Astrocyte (in vitro differentiated cells and primary cell): ENCODE measurements at regions not wholly inside any gene's neighbourhood (a gene's known extent, or its start where the extent isn't known, plus 50 kb on each side); places are given as distances from the start of the nearest gene placed in this dataset.

ENCODE experiments used
- DNase-seq: peaks from one replicate; pipeline ENCODE4 v3.0.0-alpha.2; 2010; ENCODE audit warnings: low read depth
- FAIRE-seq: peaks from 2 replicates; lab custom pipeline; 2011; peaks lifted over from hg19 to GRCh38; lab: Jason Lieb, UNC
- H2AFZ ChIP-seq: 2 replicates; pipeline ENCODE4 v1.6.0; 2012; ENCODE audit warnings: low read depth, low read length, inconsistent platforms
- H3K27ac ChIP-seq: 2 replicates; pipeline ENCODE4 v1.5.1; 2011; ENCODE audit warnings: low read depth, low read length, inconsistent platforms
- H3K27me3 ChIP-seq: 2 replicates; pipeline ENCODE4 v1.6.0; 2011; ENCODE audit warnings: low read length, inconsistent platforms; ENCODE audit not compliant: insufficient read depth
- H3K36me3 ChIP-seq: 2 replicates; pipeline ENCODE4 v1.5.1; 2011; ENCODE audit warnings: low read length, inconsistent platforms; ENCODE audit not compliant: insufficient read depth
- H3K4me1 ChIP-seq: 2 replicates; pipeline ENCODE4 v1.5.1; 2011; ENCODE audit warnings: low read length, inconsistent platforms; ENCODE audit not compliant: insufficient read depth
- H3K4me2 ChIP-seq: 2 replicates; pipeline ENCODE4 v1.6.0; 2012; ENCODE audit warnings: low read length, inconsistent platforms
- H3K4me3 ChIP-seq: 2 replicates; pipeline ENCODE4 v1.5.1; 2011; ENCODE audit warnings: low read depth, mild to moderate bottlenecking, low read length, inconsistent platforms; ENCODE audit not compliant: insufficient read depth
- H3K79me2 ChIP-seq: 2 replicates; pipeline ENCODE4 v1.6.0; 2012; ENCODE audit warnings: mild to moderate bottlenecking, low read length, inconsistent platforms; ENCODE audit not compliant: insufficient read depth
- H3K9ac ChIP-seq: 2 replicates; pipeline ENCODE4 v1.6.0; 2012; ENCODE audit warnings: mild to moderate bottlenecking, low read length, inconsistent platforms
- H3K9me3 ChIP-seq: 2 replicates; pipeline ENCODE4 v1.5.1; 2012; ENCODE audit warnings: low read depth, mild to moderate bottlenecking, low read length, inconsistent platforms; ENCODE audit not compliant: insufficient read depth
- H4K20me1 ChIP-seq: 2 replicates; pipeline ENCODE4 v1.6.0; 2012; ENCODE audit warnings: low read length, inconsistent platforms; ENCODE audit not compliant: insufficient read depth
- H3K27ac Mint-ChIP-seq: one replicate; pipeline ENCODE4 v1.8.0; 2021; ENCODE audit warnings: mild to moderate bottlenecking, mixed read lengths; ENCODE audit not compliant: unreplicated experiment
- H3K27me3 Mint-ChIP-seq: one replicate; pipeline ENCODE4 v1.8.0; 2021; ENCODE audit warnings: low read depth, mixed read lengths; ENCODE audit not compliant: unreplicated experiment
- H3K36me3 Mint-ChIP-seq: one replicate; pipeline ENCODE4 v1.8.0; 2021; ENCODE audit warnings: low read depth, mixed read lengths; ENCODE audit not compliant: unreplicated experiment
- H3K4me1 Mint-ChIP-seq: one replicate; pipeline ENCODE4 v1.8.0; 2021; ENCODE audit warnings: low read depth, mixed read lengths; ENCODE audit not compliant: unreplicated experiment
- H3K4me3 Mint-ChIP-seq: one replicate; pipeline ENCODE4 v1.8.0; 2021; ENCODE audit warnings: mild to moderate bottlenecking, moderate library complexity, mixed read lengths; ENCODE audit not compliant: unreplicated experiment
- H3K9me3 Mint-ChIP-seq: one replicate; pipeline ENCODE4 v1.8.0; 2021; ENCODE audit warnings: mild to moderate bottlenecking, mixed read lengths; ENCODE audit not compliant: unreplicated experiment
- EZH2 ChIP-seq: IDR thresholded peaks from 2 replicates; pipeline ENCODE4 v1.6.1; 2012; ENCODE audit warnings: mild to moderate bottlenecking, low read length, inconsistent platforms; ENCODE audit not compliant: insufficient read depth
- TF ChIP-seq, protein P1 (sequence below): IDR thresholded peaks from 2 replicates; pipeline ENCODE4 v1.5.1; 2011; ENCODE audit warnings: low read depth, mild to moderate bottlenecking, inconsistent platforms, low read length, moderate library complexity; ENCODE audit not compliant: insufficient read depth

DNA sequence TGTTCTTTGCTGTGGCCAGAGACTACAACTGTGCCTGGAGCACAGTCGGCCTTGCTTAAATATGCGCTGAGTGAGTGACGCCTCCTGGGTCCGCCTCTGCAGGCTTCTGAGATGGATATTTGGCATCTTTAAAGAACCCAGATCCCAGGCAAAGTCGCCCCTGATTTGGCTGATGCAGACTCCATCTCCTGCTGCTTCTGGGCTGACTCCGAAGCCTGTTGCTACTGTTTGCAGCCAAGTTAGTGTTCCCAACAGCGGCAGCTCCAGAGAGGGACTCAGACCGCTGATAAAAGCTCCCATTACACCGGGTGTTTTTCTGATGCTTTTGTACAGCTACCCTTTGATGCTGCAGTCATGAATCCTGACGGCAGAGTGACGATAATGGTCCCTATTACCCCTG lies 83.0 kb upstream of the SULF2 start:
- H3K4me3 ChIP-seq = no peak overlapping the region
- no peak overlapping the region for H3K27ac Mint-ChIP-seq
- H3K27me3 Mint-ChIP-seq = peaks cover 43% of the 10 kb centered on the region
- H3K4me1 ChIP-seq = no peaks in the 10 kb centered on the region
- peaks cover under 1% of the 10 kb centered on the region for H3K9me3 ChIP-seq
- no peaks in the 10 kb centered on the region for H3K36me3 ChIP-seq
- DNase-seq (no peak), FAIRE-seq (no peak)
- H2AFZ ChIP-seq = no peak overlapping the region
- no peaks in the 10 kb centered on the region for H3K79me2 ChIP-seq
- H3K27me3 ChIP-seq = peaks cover 21% of the 10 kb centered on the region
- no peak for TF ChIP-seq EZH2
- TF ChIP-seq, protein P1, sequence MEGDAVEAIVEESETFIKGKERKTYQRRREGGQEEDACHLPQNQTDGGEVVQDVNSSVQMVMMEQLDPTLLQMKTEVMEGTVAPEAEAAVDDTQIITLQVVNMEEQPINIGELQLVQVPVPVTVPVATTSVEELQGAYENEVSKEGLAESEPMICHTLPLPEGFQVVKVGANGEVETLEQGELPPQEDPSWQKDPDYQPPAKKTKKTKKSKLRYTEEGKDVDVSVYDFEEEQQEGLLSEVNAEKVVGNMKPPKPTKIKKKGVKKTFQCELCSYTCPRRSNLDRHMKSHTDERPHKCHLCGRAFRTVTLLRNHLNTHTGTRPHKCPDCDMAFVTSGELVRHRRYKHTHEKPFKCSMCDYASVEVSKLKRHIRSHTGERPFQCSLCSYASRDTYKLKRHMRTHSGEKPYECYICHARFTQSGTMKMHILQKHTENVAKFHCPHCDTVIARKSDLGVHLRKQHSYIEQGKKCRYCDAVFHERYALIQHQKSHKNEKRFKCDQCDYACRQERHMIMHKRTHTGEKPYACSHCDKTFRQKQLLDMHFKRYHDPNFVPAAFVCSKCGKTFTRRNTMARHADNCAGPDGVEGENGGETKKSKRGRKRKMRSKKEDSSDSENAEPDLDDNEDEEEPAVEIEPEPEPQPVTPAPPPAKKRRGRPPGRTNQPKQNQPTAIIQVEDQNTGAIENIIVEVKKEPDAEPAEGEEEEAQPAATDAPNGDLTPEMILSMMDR = no peak
- no peaks in the 10 kb centered on the region for H4K20me1 ChIP-seq
- peaks cover 8% of the 10 kb centered on the region for H3K9me3 Mint-ChIP-seq
- no peak overlapping the region for H3K27ac ChIP-seq
- no peak overlapping the region for H3K4me3 Mint-ChIP-seq
- H3K9ac ChIP-seq = no peak overlapping the region
- H3K4me1 Mint-ChIP-seq = peaks cover 3% of the 10 kb centered on the region
- no peak overlapping the region for H3K4me2 ChIP-seq
- H3K36me3 Mint-ChIP-seq = no peaks in the 10 kb centered on the region

DNA sequence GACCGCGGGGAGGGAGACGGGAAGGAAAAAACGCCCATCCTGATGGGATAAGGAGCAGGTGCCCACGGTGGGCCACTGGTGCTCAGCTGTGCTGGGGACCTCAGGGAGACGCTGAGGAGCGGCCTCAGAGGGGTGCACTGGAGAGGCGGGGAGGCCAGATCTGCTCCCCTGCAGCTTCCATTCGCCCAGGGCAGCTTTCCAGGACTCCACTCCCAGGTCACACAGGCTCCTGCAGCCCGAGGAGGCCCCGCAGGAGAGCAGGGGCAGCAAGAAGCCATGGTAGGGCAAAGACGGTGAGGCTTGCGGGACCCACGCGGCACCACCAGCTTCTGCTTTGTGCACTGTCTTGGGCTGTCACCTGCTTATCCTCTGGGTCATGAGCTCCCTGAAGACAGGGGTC lies 82.5 kb upstream of the SULF2 start:
- Histone ChIP-seq H3K9me3 (peaks cover 4% of the 10 kb centered on the region), H3K4me2 (no peak overlapping the region), H2AFZ (no peak overlapping the region), H3K4me3 (no peak overlapping the region), H3K4me1 (no peaks in the 10 kb centered on the region), H3K79me2 (no peaks in the 10 kb centered on the region), H4K20me1 (no peaks in the 10 kb centered on the region), H3K27ac (no peak overlapping the region), H3K27me3 (peaks cover 21% of the 10 kb centered on the region), H3K9ac (no peak overlapping the region), H3K36me3 (no peaks in the 10 kb centered on the region)
- FAIRE-seq = no peak
- TF ChIP-seq, protein P1 = no peak
- TF ChIP-seq EZH2 = no peak
- Mint-ChIP-seq H3K27ac (no peak overlapping the region), H3K27me3 (peaks cover 42% of the 10 kb centered on the region), H3K36me3 (no peaks in the 10 kb centered on the region), H3K4me1 (peaks cover 3% of the 10 kb centered on the region), H3K4me3 (no peak overlapping the region), H3K9me3 (peaks cover 7% of the 10 kb centered on the region)
- DNase-seq = no peak

DNA sequence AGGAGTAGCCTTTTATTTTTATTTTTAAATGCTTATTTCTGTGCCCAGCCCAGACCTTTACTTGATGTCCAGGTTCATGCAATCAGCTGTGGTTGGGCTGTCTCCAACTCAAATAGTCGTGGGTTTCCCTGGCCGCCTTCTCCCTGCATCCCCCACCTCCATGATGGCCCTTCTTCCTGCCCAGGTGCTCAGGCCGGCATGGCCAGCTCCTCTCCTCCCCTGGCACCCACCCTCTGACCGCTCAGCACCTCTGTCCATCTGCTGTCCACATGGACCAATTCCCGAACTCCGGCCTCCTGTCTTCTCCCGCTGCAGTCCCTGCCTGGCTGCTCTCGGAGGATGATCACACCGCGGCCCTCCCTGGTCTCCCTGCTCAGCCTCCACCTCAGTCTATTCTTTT lies 81.2 kb upstream of the SULF2 start:
- Histone ChIP-seq H4K20me1 (no peaks in the 10 kb centered on the region), H3K9me3 (peaks cover 4% of the 10 kb centered on the region), H3K9ac (no peak overlapping the region), H3K27ac (no peak overlapping the region), H3K4me3 (no peak overlapping the region), H3K36me3 (no peaks in the 10 kb centered on the region), H3K27me3 (peaks cover 21% of the 10 kb centered on the region), H3K4me1 (no peaks in the 10 kb centered on the region), H3K4me2 (no peak overlapping the region), H2AFZ (no peak overlapping the region), H3K79me2 (no peaks in the 10 kb centered on the region)
- Mint-ChIP-seq H3K36me3 (no peaks in the 10 kb centered on the region), H3K27ac (no peak overlapping the region), H3K9me3 (peaks cover 5% of the 10 kb centered on the region), H3K27me3 (peaks cover 34% of the 10 kb centered on the region), H3K4me1 (peaks cover 3% of the 10 kb centered on the region), H3K4me3 (no peak overlapping the region)
- DNase-seq (no peak), FAIRE-seq (no peak)
- TF ChIP-seq EZH2 = no peak
- TF ChIP-seq, protein P1 = no peak
